HUES64 (cell line): ENCODE measurements at regions not wholly inside any gene's neighbourhood (a gene's known extent, or its start where the extent isn't known, plus 50 kb on each side); places are given as distances from the start of the nearest gene placed in this dataset.

ENCODE experiments used
- H3K27ac ChIP-seq: 2 replicates; pipeline ENCODE4 v1.7.0; 2013; ENCODE audit warnings: low read depth, low read length, inconsistent platforms
- H3K27me3 ChIP-seq: 2 replicates; pipeline ENCODE4 v1.6.1; 2013; ENCODE audit warnings: mild to moderate bottlenecking, low read length; ENCODE audit not compliant: insufficient read depth
- H3K36me3 ChIP-seq: 2 replicates; pipeline ENCODE4 v1.6.1; 2013; ENCODE audit warnings: mild to moderate bottlenecking, low read length; ENCODE audit not compliant: insufficient read depth
- H3K4me1 ChIP-seq: 2 replicates; pipeline ENCODE4 v1.6.1; 2013; ENCODE audit warnings: mild to moderate bottlenecking, low read length, moderate library complexity; ENCODE audit not compliant: insufficient read depth
- H3K4me3 ChIP-seq: 2 replicates; pipeline ENCODE4 v1.5.1; 2013; ENCODE audit warnings: mild to moderate bottlenecking, low read length, moderate library complexity
- H3K9ac ChIP-seq: 2 replicates; pipeline ENCODE4 v1.6.1; 2013; ENCODE audit warnings: mild to moderate bottlenecking, low read depth, low read length
- H3K9me3 ChIP-seq: 2 replicates; pipeline ENCODE4 v1.6.1; 2013; ENCODE audit warnings: low read depth, low read length; ENCODE audit not compliant: insufficient read depth
- WGBS: fragments of 150-250, 120-280 bp; methylation state at CpG from one replicate; pipeline ENCODE4 v1.1.7; 2013; ENCODE audit warnings: missing lambda C conversion rate; 5-methylcytosine and 5-hydroxymethylcytosine counted together

GRCh38 chr5:176740702-176741496 lies 69.5 kb upstream of the UNC5A start:
- H3K4me1 ChIP-seq = peaks cover 41% of the 10 kb centered on the region
- H3K9ac ChIP-seq = no peak overlapping the region
- H3K27ac ChIP-seq = no peak overlapping the region
- 89% methylated on average over 24 of the region's 24 CpGs for WGBS
- no peak overlapping the region for H3K4me3 ChIP-seq
- H3K9me3 ChIP-seq = no peaks in the 10 kb centered on the region
- no peaks in the 10 kb centered on the region for H3K36me3 ChIP-seq
- H3K27me3 ChIP-seq = peaks cover 47% of the 10 kb centered on the region

- Histone ChIP-seq H3K27me3 (peaks cover 47% of the 10 kb centered on the region), H3K9ac (no peak overlapping the region), H3K9me3 (no peaks in the 10 kb centered on the region), H3K4me3 (no peak overlapping the region), H3K36me3 (no peaks in the 10 kb centered on the region), H3K4me1 (peaks cover 47% of the 10 kb centered on the region), H3K27ac (no peak overlapping the region)
- WGBS = 86% methylated on average over 11 of the region's 11 CpGs
These were observed 68.7 kb upstream of the UNC5A start for GRCh38 chr5:176741561-176742211.

GRCh38 chr5:176742246-176743105 lies 67.9 kb upstream of the UNC5A start:
- Histone ChIP-seq H3K4me1 (peaks cover 41% of the 10 kb centered on the region), H3K27ac (no peak overlapping the region), H3K9me3 (no peaks in the 10 kb centered on the region), H3K9ac (no peak overlapping the region), H3K4me3 (peak overlapping the region; percentile 54; the same call in 1 of the 2 replicates), H3K36me3 (no peaks in the 10 kb centered on the region), H3K27me3 (peaks cover 47% of the 10 kb centered on the region)
- 46% methylated on average over 9 of the region's 10 CpGs for WGBS

- H3K36me3 ChIP-seq = no peaks in the 10 kb centered on the region
- H3K4me1 ChIP-seq = peaks cover 41% of the 10 kb centered on the region
- peak overlapping the region; percentile 48; the same call in 1 of the 2 replicates for H3K9ac ChIP-seq
- peak overlapping the region; percentile 54 for H3K4me3 ChIP-seq
- H3K27ac ChIP-seq = no peak overlapping the region; the same call in 1 of the 2 replicates
- WGBS = 3% methylated on average over 54 of the region's 54 CpGs
- peaks cover 47% of the 10 kb centered on the region for H3K27me3 ChIP-seq
- H3K9me3 ChIP-seq = no peaks in the 10 kb centered on the region
These were observed 67.1 kb upstream of the UNC5A start for GRCh38 chr5:176743136-176743861.

- Histone ChIP-seq H3K27ac (peak overlapping the region; percentile 10; the same call in 1 of the 2 replicates), H3K9ac (peak overlapping the region; percentile 48; the same call in 1 of the 2 replicates), H3K9me3 (no peaks in the 10 kb centered on the region), H3K4me1 (peaks cover 38% of the 10 kb centered on the region), H3K27me3 (peaks cover 47% of the 10 kb centered on the region), H3K4me3 (peak overlapping the region; percentile 54), H3K36me3 (no peaks in the 10 kb centered on the region)
- WGBS = 36% methylated on average over 25 of the region's 25 CpGs
These were observed 66.3 kb upstream of the UNC5A start for GRCh38 chr5:176743868-176744583.

GRCh38 chr5:176744584-176744965 lies 65.8 kb upstream of the UNC5A start:
- peaks cover 33% of the 10 kb centered on the region for H3K4me1 ChIP-seq
- 55% methylated on average over 8 of the region's 8 CpGs for WGBS
- H3K4me3 ChIP-seq = no peak overlapping the region; the same call in 1 of the 2 replicates
- peak overlapping the region; percentile 10; the same call in 1 of the 2 replicates for H3K27ac ChIP-seq
- peaks cover 47% of the 10 kb centered on the region for H3K27me3 ChIP-seq
- H3K9ac ChIP-seq = no peak overlapping the region
- H3K9me3 ChIP-seq = no peaks in the 10 kb centered on the region
- no peaks in the 10 kb centered on the region for H3K36me3 ChIP-seq

GRCh38 chr5:176747670-176748072 lies 62.7 kb upstream of the UNC5A start:
- H3K4me1 ChIP-seq = peaks cover 27% of the 10 kb centered on the region
- no peak overlapping the region for H3K9ac ChIP-seq
- no peak overlapping the region for H3K27ac ChIP-seq
- H3K9me3 ChIP-seq = no peaks in the 10 kb centered on the region
- WGBS = 90% methylated on average over 5 of the region's 5 CpGs
- no peaks in the 10 kb centered on the region for H3K36me3 ChIP-seq
- peaks cover 22% of the 10 kb centered on the region for H3K27me3 ChIP-seq
- no peak overlapping the region for H3K4me3 ChIP-seq

- Histone ChIP-seq H3K27me3 (peaks cover 17% of the 10 kb centered on the region), H3K36me3 (no peaks in the 10 kb centered on the region), H3K4me3 (no peak overlapping the region), H3K9me3 (no peaks in the 10 kb centered on the region), H3K4me1 (peaks cover 27% of the 10 kb centered on the region), H3K27ac (no peak overlapping the region), H3K9ac (no peak overlapping the region)
- 85% methylated on average over 22 of the region's 24 CpGs for WGBS
These were observed 62.0 kb upstream of the UNC5A start for GRCh38 chr5:176748073-176748966.

GRCh38 chr5:176748967-176749935 lies 61.1 kb upstream of the UNC5A start:
- Histone ChIP-seq H3K4me1 (peaks cover 20% of the 10 kb centered on the region), H3K9ac (no peak overlapping the region), H3K27me3 (peaks cover 10% of the 10 kb centered on the region), H3K4me3 (no peak overlapping the region), H3K36me3 (no peaks in the 10 kb centered on the region), H3K9me3 (no peaks in the 10 kb centered on the region), H3K27ac (no peak overlapping the region)
- 89% methylated on average over 21 of the region's 21 CpGs for WGBS
